ENCODE measurements at regions not wholly inside any gene's neighbourhood (a gene's known extent, or its start where the extent isn't known, plus 50 kb on each side); places are given as distances from the start of the nearest gene placed in this dataset.
"Not testable (repeated sequence)": the region's sequence is repeated elsewhere in the genome, so short reads cannot be mapped to it uniquely, and the experiment has no call there.

GRCh38 chr1:112160214-112160613 lies 170.7 kb upstream of the KCND3 start:
- not testable (repeated sequence) for TF ChIP-seq CTCF (conservative IDR thresholded peaks at IDR 0.05 in 1 of 2, IDR thresholded peaks at IDR 0.05 in 1 of 2; ENCODE audit: low read depth in 1 of 2, low read length in 2 of 2); EZH2 (IDR thresholded peaks at IDR 0.05; ENCODE audit: low read length, missing control alignments)

All from fibroblast of lung (primary cell).